ENCODE measurements at regions not wholly inside any gene's neighbourhood (a gene's known extent, or its start where the extent isn't known, plus 50 kb on each side); places are given as distances from the start of the nearest gene placed in this dataset.

DNA sequence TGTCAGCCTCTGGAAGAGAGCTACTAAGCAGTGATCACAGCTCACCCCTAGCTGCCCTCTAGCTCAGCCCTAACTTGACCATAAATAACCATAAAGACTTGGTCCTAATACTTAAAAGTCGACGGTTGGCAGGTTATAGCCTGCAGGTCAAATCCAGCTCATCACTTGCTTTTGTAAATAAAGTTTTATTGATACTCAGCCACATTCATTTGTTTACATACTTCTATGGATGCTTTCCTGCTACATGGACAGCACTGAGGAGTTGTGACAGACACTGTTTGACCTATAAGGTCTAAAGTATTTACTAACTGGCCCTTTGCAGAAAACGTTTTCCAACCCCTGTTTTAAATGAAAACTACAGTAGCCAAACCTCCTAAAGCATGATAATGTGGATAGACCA lies 151.6 kb upstream of the ASIC2 start:
- TF ChIP-seq POLR2A (IDR thresholded peaks at IDR 0.05): no peak
- no peak for TF ChIP-seq CTCF (IDR thresholded peaks at IDR 0.05)
- TF ChIP-seq EP300 (IDR thresholded peaks at IDR 0.05): no peak
